ENCODE measurements at regions not wholly inside any gene's neighbourhood (a gene's known extent, or its start where the extent isn't known, plus 50 kb on each side); places are given as distances from the start of the nearest gene placed in this dataset.
"Not testable (repeated sequence)": the region's sequence is repeated elsewhere in the genome, so short reads cannot be mapped to it uniquely, and the experiment has no call there.

DNA sequence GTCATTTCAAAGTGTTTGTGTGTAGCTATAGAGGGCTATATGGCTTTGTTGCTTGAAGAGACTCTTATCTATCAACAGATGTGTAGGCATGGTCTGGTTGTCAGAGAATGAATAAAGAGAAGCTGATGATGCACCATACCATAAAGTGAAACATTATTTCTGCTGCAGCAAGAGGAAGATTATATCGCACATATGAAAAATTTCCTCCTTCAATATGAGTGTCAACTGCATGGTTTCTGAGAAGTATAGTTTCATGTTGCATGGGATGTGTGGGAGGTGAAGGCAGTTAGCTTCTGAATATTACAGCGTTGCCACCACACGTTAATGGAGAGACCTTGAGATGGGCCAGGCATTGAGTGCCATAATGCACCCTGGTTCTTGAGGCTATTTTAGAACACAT is 217.9 kb downstream of the SATB1 start (continued):
- TF ChIP-seq E2F4 (CRISPR knock-in tag; IDR thresholded peaks at IDR 0.05; ENCODE audit: borderline replicate concordance, low read depth) (no peak), JUN (CRISPR knock-in tag; IDR thresholded peaks at IDR 0.05) (no peak), E2F5 (CRISPR knock-in tag; IDR thresholded peaks at IDR 0.05) (no peak), TEAD4 (CRISPR knock-in tag; IDR thresholded peaks at IDR 0.05) (no peak), ATF1 (CRISPR knock-in tag; IDR thresholded peaks at IDR 0.05) (no peak), HMGA2 (CRISPR knock-in tag; IDR thresholded peaks at IDR 0.05) (no peak), HMGXB4 (CRISPR knock-in tag; IDR thresholded peaks at IDR 0.05) (no peak)

DNA sequence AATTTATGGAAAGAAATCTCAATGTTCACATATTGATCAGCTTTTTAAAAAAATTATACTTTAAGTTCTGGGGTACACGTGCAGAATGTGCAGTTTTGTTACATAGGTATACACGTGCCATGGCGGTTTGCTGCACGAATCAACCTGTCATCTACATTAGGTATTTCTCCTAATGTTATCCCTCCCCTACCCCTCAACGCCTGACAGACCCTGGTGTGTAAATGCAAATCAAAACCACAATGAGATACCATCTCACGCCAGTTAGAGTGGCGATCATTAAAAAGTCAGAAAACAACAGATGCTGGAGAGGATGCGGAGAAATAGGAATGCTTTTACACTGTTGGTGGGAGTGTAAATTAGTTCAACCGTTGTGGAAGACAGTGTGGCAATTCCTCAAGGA is 219.4 kb downstream of the SATB1 start:
- H3K9me3 Mint-ChIP-seq; CTCF ChIA-PET; POLR2A ChIA-PET; H3K27ac Mint-ChIP-seq; H3K27me3 Mint-ChIP-seq (ENCODE audit: low read depth); H3K4me3 Mint-ChIP-seq; DNase-seq (ENCODE audit: low spot score); H3K36me3 Mint-ChIP-seq; ATAC-seq: not testable (repeated sequence)
- H3K4me1 Mint-ChIP-seq, result peaks cover 16% of the 10 kb centered on the region

DNA sequence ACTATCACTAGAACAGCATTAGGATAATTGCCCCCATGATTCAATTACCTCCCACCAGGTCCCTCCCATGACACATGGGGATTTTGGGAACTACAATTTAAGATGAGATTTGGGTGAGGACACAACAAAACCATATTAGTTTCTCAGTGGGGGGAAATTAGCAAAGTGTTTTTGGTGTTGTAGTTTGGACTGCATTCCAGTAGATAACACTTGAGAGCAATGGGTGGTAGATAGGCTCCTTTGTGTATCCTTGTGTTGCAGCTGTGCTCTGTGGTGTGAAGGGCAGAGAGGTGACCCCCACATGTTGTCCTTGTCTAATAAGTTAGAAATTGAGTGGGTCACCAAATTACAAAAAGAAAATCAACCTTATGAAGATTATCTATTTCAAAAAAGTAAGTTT is 223.8 kb downstream of the SATB1 start:
- Mint-ChIP-seq H3K4me1 (peaks cover 18% of the 10 kb centered on the region), H3K9me3 (peaks cover 27% of the 10 kb centered on the region), H3K36me3 (peaks cover 7% of the 10 kb centered on the region), H3K27ac (no peak overlapping the region), H3K4me3 (no peak overlapping the region), H3K27me3 (ENCODE audit: low read depth) (peaks cover 8% of the 10 kb centered on the region; the same call in 1 of the 2 replicates)
- TF ChIP-seq, protein P1, sequence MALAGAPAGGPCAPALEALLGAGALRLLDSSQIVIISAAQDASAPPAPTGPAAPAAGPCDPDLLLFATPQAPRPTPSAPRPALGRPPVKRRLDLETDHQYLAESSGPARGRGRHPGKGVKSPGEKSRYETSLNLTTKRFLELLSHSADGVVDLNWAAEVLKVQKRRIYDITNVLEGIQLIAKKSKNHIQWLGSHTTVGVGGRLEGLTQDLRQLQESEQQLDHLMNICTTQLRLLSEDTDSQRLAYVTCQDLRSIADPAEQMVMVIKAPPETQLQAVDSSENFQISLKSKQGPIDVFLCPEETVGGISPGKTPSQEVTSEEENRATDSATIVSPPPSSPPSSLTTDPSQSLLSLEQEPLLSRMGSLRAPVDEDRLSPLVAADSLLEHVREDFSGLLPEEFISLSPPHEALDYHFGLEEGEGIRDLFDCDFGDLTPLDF (CRISPR knock-in tag; IDR thresholded peaks at IDR 0.05), result no peak
- no peak for TF ChIP-seq ESRRA (CRISPR knock-in tag; IDR thresholded peaks at IDR 0.05; ENCODE audit: borderline replicate concordance)
- ChIA-PET CTCF (no interaction called here), POLR2A (no interaction called here)
- DNase-seq (ENCODE audit: low spot score), result no peak
- ATAC-seq, result peak; percentile 69

GRCh38 chr3:18199757-18200156 is 225.4 kb downstream of the SATB1 start:
- DNase-seq (ENCODE audit: low spot score) (no peak), ATAC-seq (no peak)
- TF ChIP-seq, protein P2, sequence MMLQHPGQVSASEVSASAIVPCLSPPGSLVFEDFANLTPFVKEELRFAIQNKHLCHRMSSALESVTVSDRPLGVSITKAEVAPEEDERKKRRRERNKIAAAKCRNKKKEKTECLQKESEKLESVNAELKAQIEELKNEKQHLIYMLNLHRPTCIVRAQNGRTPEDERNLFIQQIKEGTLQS (CRISPR knock-in tag; conservative IDR thresholded peaks at IDR 0.05), result no peak
- TF ChIP-seq IRF2 (CRISPR knock-in tag; IDR thresholded peaks at IDR 0.05; ENCODE audit: borderline replicate concordance, low read depth) (no peak), TCF7 (CRISPR knock-in tag; IDR thresholded peaks at IDR 0.05; ENCODE audit: low read depth) (no peak)
- Mint-ChIP-seq H3K4me1 (peaks cover 15% of the 10 kb centered on the region), H3K9me3 (peaks cover 38% of the 10 kb centered on the region), H3K27ac (no peak overlapping the region), H3K4me3 (no peak overlapping the region), H3K27me3 (ENCODE audit: low read depth) (peaks cover 8% of the 10 kb centered on the region; the same call in 1 of the 2 replicates), H3K36me3 (peaks cover 13% of the 10 kb centered on the region)
- CTCF ChIA-PET, result no interaction called here
- POLR2A ChIA-PET, result no interaction called here

- H3K4me3 Mint-ChIP-seq, result no peak overlapping the region
- ATAC-seq (no peak), DNase-seq (ENCODE audit: low spot score) (no peak)
- peaks cover 16% of the 10 kb centered on the region for H3K36me3 Mint-ChIP-seq
- peaks cover 3% of the 10 kb centered on the region; the same call in 1 of the 2 replicates for H3K4me1 Mint-ChIP-seq
- ChIA-PET CTCF (no interaction called here), POLR2A (no interaction called here)
- H3K9me3 Mint-ChIP-seq, result peaks cover 43% of the 10 kb centered on the region
- TF ChIP-seq ZBTB21 (CRISPR knock-in tag; IDR thresholded peaks at IDR 0.05; ENCODE audit: borderline replicate concordance), result no peak
- TF ChIP-seq, protein P3, sequence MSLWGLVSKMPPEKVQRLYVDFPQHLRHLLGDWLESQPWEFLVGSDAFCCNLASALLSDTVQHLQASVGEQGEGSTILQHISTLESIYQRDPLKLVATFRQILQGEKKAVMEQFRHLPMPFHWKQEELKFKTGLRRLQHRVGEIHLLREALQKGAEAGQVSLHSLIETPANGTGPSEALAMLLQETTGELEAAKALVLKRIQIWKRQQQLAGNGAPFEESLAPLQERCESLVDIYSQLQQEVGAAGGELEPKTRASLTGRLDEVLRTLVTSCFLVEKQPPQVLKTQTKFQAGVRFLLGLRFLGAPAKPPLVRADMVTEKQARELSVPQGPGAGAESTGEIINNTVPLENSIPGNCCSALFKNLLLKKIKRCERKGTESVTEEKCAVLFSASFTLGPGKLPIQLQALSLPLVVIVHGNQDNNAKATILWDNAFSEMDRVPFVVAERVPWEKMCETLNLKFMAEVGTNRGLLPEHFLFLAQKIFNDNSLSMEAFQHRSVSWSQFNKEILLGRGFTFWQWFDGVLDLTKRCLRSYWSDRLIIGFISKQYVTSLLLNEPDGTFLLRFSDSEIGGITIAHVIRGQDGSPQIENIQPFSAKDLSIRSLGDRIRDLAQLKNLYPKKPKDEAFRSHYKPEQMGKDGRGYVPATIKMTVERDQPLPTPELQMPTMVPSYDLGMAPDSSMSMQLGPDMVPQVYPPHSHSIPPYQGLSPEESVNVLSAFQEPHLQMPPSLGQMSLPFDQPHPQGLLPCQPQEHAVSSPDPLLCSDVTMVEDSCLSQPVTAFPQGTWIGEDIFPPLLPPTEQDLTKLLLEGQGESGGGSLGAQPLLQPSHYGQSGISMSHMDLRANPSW (CRISPR knock-in tag; conservative IDR thresholded peaks at IDR 0.05; ENCODE audit: low read depth), result no peak
- no peak for TF ChIP-seq TEAD1 (CRISPR knock-in tag; IDR thresholded peaks at IDR 0.05)
- no peak for TF ChIP-seq MXD4 (CRISPR knock-in tag; IDR thresholded peaks at IDR 0.05; ENCODE audit: borderline replicate concordance)
- H3K27me3 Mint-ChIP-seq (ENCODE audit: low read depth), result peaks cover 8% of the 10 kb centered on the region; the same call in 1 of the 2 replicates
- no peak overlapping the region for H3K27ac Mint-ChIP-seq
Measured at GRCh38 chr3:18195836-18196235, 229.3 kb downstream of the SATB1 start.

Data from WTC11 (cell line).